ENCODE measurements at regions not wholly inside any gene's neighbourhood (a gene's known extent, or its start where the extent isn't known, plus 50 kb on each side); places are given as distances from the start of the nearest gene placed in this dataset.

DNA sequence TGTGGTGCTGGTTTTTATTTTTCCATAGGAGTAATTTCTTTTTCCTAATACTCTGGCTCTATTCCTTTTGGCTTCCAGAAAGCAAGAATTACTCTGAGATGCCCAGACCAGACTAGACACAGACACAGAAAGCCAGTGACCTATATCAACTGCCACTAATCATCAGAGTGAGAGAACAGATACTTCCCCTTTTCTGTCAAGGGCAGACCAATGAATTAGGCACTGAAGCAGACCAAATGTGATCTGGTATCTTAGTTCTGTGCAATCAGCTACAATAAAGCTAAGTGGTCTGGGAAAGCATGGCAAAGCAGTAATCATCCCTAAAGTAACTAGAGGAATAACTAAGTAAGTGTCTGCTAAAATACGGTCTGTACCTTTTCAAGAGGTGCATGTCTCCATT, 239.1 kb downstream of the ELAVL2 start:
- DNase-seq (ENCODE audit: low spot score), result no peak

DNA sequence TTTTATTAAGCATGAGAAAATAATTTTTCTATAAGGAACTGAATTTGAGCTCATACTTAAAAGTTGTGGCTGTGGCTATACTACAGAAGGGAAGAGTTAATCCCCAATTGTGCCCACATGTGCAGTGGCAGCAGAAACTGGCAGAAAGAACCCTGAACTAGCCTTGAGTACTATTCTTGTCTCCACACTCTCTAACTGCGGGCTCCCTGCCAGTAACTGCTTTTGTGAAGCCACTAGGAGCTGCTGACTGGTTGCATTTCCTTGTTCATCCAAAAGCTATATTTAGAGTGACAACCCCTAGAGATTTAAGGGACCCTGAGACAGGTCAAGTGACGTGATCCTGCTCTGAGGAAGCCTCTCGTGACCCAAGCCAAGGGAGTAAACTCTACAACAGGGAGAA, 238.6 kb downstream of the ELAVL2 start:
- DNase-seq (ENCODE audit: low spot score), result peak; percentile 63

DNA sequence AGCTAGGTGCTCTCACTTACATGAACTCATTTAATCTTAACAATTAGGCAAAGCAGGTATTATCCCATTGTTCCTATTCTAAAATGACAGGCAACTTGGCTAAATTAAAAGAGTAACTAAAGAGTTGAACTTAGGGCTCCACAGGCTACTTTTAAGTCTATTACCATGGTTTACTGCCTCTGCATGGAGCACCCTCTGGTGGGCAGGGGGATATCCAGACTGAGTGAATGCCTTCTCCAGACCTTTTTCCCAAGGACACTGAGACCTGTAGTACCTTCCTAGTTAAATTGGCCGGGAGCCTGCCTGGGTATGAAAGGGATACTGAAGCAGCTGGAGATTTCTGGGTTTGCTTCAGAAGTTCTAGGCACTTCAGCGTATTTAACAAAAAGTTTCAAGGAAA, 238.1 kb downstream of the ELAVL2 start:
- DNase-seq (ENCODE audit: low spot score), result no peak

DNA sequence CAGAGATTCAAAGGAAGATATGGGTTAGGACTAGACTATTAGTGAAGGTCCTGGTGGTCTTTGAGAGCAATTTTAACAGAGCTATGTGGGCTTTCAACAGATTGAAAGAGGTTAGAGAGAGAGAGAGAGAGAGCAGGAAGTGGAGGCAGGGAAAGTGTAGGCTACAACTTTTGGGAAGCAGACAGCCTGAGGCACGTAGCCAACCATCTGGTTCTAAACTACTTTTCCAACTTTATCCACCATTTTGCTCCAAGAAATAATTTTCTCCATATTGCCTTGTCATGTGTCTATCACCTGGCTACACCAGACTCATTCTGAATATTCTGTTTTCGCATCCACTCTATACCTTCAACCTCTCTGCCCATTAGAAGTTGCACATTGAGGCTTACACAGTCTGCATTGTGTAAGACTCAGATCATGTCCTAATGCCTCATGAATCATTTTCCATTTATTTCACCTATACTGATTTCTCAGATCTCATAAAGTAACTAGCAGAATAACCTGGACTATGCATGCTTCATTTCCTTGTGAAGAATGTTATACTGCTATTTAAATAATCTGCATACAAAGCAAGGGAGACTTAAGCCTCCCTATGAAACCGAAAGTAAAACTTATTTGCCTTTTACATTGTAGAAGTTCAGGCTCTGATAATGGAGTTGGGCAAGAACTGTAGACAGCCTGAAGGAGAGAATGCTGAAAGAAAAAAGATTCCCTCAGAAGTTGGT, 235.6 kb downstream of the ELAVL2 start:
- no peak for DNase-seq (ENCODE audit: low spot score)

DNA sequence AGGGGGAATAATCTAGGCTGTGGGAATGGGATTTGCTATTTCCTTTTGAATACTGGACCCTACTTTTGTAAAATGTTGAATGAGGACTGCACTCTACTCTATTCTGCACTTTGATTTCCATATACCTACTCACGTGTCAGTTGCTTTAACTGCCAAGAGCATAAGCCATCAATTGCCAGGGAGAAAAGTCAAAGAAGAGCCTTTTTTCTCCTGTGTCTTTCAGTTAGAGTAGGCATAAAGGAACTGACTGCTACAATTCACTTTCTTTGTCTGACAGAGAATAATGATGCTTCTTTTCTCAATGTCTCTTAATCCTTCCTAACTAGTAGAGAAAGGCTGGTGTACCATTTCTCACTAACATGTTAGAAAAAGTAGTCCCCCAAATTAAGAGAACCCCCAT, 231.6 kb downstream of the ELAVL2 start:
- DNase-seq (ENCODE audit: low spot score), result no peak

DNA sequence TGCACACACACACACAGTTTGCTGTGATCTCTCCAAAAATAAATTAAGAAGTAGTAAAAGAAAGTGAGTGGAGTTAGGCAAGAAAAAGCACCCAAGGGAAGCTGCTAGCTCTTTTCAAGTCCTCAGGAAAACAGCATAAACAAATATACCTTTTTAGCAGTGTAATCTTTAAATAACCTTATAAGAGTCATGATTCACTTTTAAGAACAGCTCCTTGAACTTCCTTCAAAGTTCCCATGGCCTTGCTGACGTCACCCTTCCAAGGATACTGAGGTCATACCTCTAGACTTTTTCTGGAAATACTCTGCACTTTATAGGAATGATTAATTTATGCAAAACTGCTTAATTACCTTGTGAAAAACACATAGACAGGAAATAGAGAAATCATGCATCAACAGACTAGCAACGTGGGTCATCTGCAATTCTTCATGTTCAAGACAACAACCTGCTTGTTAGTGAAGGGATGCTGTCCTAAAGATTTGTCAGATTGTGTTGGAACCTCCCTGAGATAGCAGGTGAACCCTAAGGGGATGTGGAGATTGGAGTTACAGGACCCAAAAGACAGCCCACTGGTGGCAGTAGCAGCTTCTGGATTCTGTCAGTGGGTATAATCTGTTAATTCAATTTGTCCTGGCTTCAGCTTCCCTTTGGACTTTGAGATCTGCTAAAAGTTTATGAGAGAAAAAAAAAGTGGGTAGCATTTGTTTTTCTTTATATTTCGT, 229.0 kb downstream of the ELAVL2 start:
- DNase-seq (ENCODE audit: low spot score), result no peak

DNA sequence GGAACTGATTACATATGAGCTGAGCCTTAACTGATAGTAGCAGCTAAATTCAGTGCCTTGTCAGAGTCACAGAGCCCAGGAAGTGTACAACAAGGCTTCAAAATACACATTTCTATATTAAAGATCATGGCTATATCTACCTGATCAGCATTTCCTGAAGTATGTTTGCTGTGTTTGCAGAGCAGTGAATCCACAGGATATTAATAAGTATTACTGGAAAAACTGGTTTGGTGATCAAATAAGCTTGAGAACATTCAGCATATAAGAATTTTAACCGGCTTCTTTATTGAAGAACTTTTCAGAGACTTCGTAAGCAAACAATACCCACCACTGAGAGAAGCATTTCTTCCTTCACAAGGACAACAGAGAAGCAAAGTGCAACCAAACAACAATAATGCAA, 227.0 kb downstream of the ELAVL2 start:
- no peak for DNase-seq (ENCODE audit: low spot score)

DNA sequence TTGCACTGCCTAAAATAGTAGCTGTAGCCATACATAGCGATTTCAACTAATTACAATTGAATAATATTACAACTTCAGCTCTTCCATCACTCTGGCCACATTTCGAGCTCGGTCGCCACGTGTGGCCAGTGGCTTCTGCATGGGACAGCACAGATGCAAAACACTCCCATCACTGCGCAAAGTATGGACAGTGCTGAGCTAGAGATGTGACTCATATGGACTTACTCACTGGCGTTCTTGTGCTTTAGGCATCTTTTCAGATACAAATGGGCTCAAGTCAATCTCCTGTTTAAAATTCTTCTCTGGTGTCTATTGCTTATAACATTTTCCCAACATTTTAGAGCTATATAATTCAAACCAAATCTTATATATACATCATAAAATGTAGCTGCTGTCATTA, 222.7 kb downstream of the ELAVL2 start:
- DNase-seq (ENCODE audit: low spot score), result no peak

DNA sequence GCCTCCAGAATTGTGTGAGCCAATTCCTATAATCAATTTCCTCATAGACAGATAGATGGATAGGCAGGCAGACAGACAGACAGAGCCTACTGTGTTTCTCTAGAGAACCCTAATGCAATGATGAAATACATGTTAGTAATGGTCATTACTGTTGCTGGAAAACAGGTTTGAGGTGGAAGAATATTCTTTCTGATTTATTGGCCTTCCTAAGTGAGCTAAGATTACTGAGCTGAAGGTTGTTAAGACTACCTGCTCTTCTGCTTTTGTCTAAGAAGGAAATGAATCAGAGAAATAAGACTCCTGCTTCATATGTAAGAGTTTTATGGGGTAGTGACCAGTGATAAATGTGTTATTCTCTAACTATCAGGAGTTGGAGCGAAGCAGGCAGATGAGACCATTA, 219.9 kb downstream of the ELAVL2 start:
- no peak for DNase-seq (ENCODE audit: low spot score)

DNA sequence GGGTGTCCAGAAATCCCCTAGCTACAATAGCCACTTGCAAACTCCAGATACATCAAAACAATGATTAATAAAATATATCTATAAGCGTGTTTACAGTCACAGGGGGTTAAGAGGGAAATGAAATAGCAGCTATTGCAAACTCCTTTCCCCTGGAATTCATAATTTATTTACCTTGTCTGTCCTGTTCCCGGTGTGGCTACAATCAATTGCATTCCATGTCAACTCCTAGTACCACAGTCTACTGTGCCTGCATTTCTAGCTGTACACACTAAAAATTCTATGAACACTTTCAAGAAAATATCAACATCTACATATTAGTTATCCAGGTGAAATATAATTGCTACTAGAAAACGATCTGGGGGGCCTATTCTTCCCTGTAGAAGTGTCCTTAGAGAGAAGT, 217.6 kb downstream of the ELAVL2 start:
- no peak for DNase-seq (ENCODE audit: low spot score)

DNA sequence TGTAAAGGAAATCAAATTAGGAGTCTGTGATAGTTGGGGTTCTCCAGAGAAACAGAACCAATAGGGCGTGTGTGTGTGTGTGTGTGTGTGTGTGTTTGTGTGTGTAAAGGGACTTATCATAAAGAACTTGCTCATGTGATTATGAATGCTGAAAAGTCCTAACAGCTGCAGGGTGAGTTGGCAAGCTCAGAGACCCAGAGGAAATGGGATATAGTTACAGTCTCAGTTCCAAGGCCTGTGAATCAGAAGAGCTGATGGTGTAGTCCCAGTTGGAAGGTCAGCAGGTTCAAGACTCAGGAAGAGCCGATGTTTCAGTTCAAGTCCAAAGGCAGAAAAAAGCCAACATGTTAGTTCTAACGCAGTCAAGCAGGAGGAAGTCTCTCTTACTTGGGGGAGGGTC, 214.2 kb downstream of the ELAVL2 start:
- no peak for DNase-seq (ENCODE audit: low spot score)

DNA sequence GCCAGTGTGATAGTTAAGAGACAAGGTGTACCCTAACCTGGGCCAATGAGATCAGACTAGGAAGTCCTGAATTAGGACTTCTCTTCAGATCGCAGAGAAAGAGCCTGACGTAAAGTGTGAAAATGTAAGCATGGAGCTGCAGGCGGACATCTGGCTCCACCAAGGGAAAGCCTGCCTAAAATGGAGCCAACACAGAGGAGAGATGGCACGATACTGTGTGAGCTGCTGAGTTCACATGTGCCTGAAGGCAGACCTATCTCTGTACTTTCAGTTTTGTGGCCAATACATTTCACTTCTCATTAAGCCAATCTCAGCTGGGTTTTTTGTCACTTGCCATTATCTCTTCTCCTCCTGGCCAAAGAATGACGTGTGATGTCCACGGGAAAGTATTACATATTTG, 210.5 kb downstream of the ELAVL2 start:
- DNase-seq (ENCODE audit: low spot score), result no peak

DNA sequence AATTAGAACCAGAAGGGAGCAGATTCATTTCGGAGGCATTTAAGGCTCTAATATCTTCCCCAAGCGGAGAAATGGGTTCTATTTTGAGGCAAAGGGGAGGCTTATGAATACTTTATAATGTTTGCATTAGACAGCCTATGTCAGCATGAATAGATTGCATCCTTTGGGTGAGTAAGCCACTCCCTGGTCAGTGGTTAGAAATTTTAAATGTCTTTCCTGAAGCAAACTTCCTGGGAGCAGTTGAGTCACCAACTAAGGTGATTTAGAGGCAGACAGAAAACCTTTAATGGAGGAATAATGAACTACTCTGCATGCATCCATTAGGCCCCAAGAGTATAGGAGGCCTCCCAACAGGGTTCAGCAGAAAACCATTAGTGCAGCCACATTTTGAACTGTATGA, 204.9 kb downstream of the ELAVL2 start:
- DNase-seq (ENCODE audit: low spot score), result no peak

DNA sequence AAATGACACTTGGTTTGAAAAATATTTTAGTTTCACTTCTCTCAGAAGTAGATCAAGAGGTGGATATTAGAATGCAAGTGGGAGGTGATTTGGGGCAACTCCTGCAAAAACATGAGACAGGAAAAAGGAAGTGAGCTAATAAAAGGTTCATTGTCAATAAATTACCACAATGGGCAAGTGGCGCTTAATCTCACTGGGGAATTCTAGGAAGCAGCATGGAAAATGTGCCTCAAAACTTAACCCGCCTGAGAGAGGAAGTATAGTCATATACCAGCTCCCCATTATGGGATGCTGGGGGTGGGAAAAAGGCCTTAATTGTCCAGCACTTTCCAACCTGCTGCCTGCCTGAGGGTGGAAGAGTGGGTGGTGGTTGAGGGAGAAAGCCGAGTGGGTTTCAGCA, 204.1 kb downstream of the ELAVL2 start:
- DNase-seq (ENCODE audit: low spot score), result no peak

DNA sequence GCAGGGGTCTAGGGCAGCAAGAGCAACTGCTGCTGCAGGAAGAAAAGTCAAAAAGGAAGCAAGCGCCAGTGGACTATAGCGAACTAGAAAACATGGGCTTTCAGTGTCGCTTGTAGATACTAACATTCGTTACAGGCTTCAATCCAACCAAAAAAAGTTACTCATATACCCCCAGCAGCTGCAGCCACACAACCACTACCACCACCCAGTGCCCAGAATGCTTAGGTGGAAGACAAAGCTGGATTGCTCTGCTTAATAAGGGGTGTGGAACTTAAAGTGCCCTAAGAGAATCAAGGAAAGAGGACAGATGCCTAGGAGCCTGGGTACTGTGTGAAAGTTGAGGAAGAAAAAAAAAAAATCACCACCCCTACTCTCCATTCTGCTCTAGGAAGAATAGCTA, 203.6 kb downstream of the ELAVL2 start:
- no peak for DNase-seq (ENCODE audit: low spot score)

DNA sequence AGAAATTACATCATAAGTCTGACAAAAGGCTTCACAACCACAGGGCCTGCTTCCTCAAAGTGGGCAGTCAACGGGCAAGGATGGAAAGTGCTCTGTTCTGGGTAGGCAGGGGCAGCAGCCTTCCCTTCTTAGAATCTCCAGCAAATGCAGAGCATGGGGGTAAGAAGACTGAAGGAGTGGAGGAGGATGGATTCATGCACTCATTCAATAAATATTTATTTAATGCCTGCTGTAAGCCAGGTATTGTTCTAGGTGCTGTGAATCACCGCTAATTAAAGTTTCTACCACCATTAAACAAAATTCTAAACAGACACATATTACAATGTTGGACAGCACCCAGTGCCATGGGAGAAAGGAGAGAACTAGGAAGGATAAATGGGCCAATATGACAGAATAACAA, 195.6 kb downstream of the ELAVL2 start:
- no peak for DNase-seq (ENCODE audit: low spot score)

DNA sequence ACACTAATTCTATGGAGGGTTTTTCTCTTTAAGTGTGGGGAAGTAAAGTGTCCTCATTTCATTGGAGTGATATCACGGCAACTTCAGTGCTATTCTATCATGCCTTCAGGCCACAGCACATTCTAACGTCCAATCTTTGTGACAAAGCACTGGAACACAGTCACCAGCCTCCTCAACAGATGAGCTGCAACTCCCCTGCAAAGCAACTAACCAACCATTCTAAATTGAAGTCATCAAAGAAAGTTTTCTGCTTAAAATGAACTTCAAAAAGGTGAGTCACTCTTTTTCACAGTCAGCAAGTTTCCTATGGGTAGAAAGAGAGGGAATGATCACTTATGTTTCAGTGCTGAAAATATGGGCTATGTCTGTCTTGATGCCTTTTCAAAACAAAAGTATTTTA, 190.8 kb downstream of the ELAVL2 start:
- no peak for DNase-seq (ENCODE audit: low spot score)

DNA sequence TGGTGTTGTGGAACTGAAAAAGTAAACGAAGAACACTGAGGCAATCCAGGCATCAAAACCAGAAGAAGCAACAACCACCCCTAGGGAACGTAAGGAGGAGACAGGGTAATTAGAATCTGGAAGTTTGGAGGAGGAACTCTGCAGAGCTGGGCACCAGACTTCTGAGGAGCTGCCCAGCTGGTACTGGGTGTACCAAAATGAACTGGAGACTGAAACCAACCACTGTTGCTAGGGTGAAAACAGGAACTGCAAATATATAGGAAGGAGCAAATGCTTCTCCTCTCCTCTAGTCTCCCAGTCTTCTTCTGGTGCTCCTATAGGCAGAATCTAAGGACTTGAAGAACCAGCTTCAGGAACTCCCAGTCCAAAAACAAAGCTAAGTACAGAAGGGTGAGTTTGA, 189.8 kb downstream of the ELAVL2 start:
- no peak for DNase-seq (ENCODE audit: low spot score)

DNA sequence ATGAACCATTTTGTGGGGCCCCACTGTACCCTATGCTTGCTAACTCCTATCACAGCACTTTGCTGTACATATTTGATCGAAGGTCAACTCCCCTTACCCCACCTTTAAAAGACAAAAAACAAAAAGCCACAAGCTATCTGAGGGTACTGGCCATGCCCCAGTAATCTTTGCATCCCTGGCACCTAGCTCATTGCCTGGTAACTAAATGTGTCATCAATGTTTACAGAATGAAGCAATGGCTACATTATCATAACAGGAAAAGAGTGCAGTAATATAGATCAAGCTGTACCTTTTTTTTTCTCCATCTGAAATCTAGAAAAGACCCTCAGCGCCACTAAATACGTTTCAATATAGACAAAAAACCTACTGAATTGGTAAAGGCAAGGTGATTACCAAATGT, 188.0 kb downstream of the ELAVL2 start:
- DNase-seq (ENCODE audit: low spot score), result no peak

DNA sequence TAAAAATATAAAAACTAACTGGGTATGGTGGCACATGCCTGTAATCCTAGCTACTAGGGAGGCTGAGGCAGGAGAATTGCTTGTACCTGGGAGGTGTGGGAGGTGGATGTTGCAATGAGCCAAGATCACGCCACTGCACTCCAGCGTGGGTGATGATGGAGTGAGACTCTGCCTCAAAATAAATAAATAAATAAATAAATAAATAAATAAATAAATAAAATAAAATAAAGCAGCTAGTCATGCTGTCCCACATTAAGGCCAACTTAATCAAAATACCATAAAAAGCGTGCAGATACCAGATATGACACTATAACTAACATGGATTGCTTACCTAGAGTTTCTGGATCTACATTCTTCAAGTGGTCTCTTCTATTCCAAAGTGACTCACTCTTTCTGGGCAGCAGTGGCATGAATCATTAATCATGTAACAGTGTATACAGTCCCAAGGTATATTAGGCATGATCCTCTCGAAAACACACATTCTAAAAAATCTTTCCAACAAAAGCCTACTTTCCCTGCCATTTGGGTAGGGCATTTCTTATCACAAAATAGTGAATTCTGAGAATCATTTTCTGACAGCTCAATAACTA, 187.1 kb downstream of the ELAVL2 start:
- DNase-seq (ENCODE audit: low spot score), result no peak
